B cell (primary cell): ENCODE measurements at regions not wholly inside any gene's neighbourhood (a gene's known extent, or its start where the extent isn't known, plus 50 kb on each side); places are given as distances from the start of the nearest gene placed in this dataset.

Experiments
- ATAC-seq: fragments of 200-7000 bp; cut with Tn5 transposase; one replicate; pipeline ENCODE4 v1.10.0; 2021; ENCODE audit warnings: low read depth, mild to moderate bottlenecking, moderate number of reproducible peaks, moderate library complexity
- CTCF ChIA-PET: fragments of 350-600 bp; sonication (Branson Sonifier 250); formaldehyde crosslinking; loops from one replicate; lab custom pipeline; 2021; ENCODE audit warnings: antibody characterized with exemption, inconsistent platforms; lab: Charles Lee
- POLR2A ChIA-PET: fragments of 350-600 bp; sonication (Branson Sonifier 250); formaldehyde crosslinking; loops from one replicate; lab custom pipeline; 2021; ENCODE audit warnings: antibody characterized with exemption; lab: Charles Lee
- DNase-seq: peaks from one replicate; pipeline ENCODE4 v3.0.0; 2013
- H2AFZ ChIP-seq: 2 replicates; pipeline ENCODE4 v1.6.1; 2012; ENCODE audit warnings: mild to moderate bottlenecking, low read depth, low read length; ENCODE audit not compliant: insufficient read depth, poor library complexity, severe bottlenecking
- H3K27ac ChIP-seq, 2 donors: 1 replicate in 1 of 2; 2 replicates in 1 of 2; pipeline ENCODE4 v1.5.1; 2012 to 2013; ENCODE audit warnings: low read length in 2 of 2, mild to moderate bottlenecking in 2 of 2, moderate library complexity in 1 of 2
- H3K27me3 ChIP-seq, 4 experiments: fragments of 200-600 bp in 1 of 4; sonication (generic) in 1 of 4; replicated peaks in 1 of 4; 1 replicate in 2 of 4; 2 replicates in 2 of 4; pipeline versions ENCODE4 v1.6.1 to v1.7.0; 2013 to 2016; ENCODE audit warnings: low read length in 3 of 4, mild to moderate bottlenecking in 2 of 4, mixed read lengths in 1 of 4, moderate library complexity in 1 of 4; ENCODE audit not compliant: insufficient read depth in 4 of 4, control insufficient read depth in 3 of 4; ENCODE audit errors: control extremely low read depth in 1 of 4
- H3K36me3 ChIP-seq, 2 experiments: replicated peaks in 1 of 2; 1 replicate in 1 of 2; 2 replicates in 1 of 2; pipeline versions ENCODE4 v1.6.1 to v1.7.1; 2013; ENCODE audit warnings: low read length in 1 of 2; ENCODE audit not compliant: insufficient read depth in 2 of 2, control insufficient read depth in 1 of 2; ENCODE audit errors: control extremely low read depth in 1 of 2, extremely low read depth in 1 of 2
- H3K4me1 ChIP-seq, 2 donors: fragments of 200-600 bp in 1 of 2; sonication (generic) in 1 of 2; 1 replicate in 1 of 2; 2 replicates in 1 of 2; pipeline versions ENCODE4 v1.5.1 to v1.6.1; 2013 to 2017; ENCODE audit warnings: low read length in 2 of 2; ENCODE audit not compliant: control insufficient read depth in 2 of 2, insufficient read depth in 2 of 2
- H3K4me2 ChIP-seq: replicated peaks from 2 replicates; pipeline ENCODE3; 2012; ENCODE audit warnings: mild to moderate bottlenecking, low read depth, low read length; ENCODE audit not compliant: poor library complexity, severe bottlenecking
- H3K4me3 ChIP-seq, 5 experiments: fragments of 200-600 bp in 1 of 5; sonication (generic) in 1 of 5; 1 replicate in 3 of 5; 2 replicates in 2 of 5; pipeline versions ENCODE4 v1.5.1 to v1.7.0; 2011 to 2016; ENCODE audit warnings: low read length in 4 of 5, mild to moderate bottlenecking in 4 of 5, low read depth in 2 of 5, control low read depth in 1 of 5, moderate library complexity in 1 of 5; ENCODE audit not compliant: insufficient read depth in 1 of 5; ENCODE audit errors: control extremely low read depth in 1 of 5, extremely low read depth in 1 of 5
- H3K79me2 ChIP-seq: fragments of 200-600 bp; sonication (generic); one replicate; pipeline ENCODE4 v1.6.0; 2016; ENCODE audit warnings: low read length; ENCODE audit not compliant: control insufficient read depth, insufficient read depth
- H3K9ac ChIP-seq: fragments of 200-600 bp; sonication (generic); 2 replicates; pipeline ENCODE4 v1.6.1; 2017; ENCODE audit warnings: mild to moderate bottlenecking, low read length, moderate library complexity
- H3K9me3 ChIP-seq, 3 donors: one replicate each; pipeline versions ENCODE4 v1.6.1 to v1.7.1; 2013; ENCODE audit warnings: low read length in 2 of 3; ENCODE audit not compliant: control insufficient read depth in 2 of 3, insufficient read depth in 1 of 3; ENCODE audit errors: control extremely low read depth in 1 of 3
- H4K20me1 ChIP-seq: 2 replicates; pipeline ENCODE4 v1.6.0; 2012; ENCODE audit warnings: mild to moderate bottlenecking, low read length; ENCODE audit not compliant: insufficient read depth, control insufficient read depth, poor library complexity, severe bottlenecking
- H3K27ac Mint-ChIP-seq: one replicate; pipeline ENCODE4 v1.8.0; 2021; ENCODE audit warnings: mixed read lengths
- H3K27me3 Mint-ChIP-seq: one replicate; pipeline ENCODE4 v1.8.0; 2021; ENCODE audit warnings: mixed read lengths
- H3K4me1 Mint-ChIP-seq: one replicate; pipeline ENCODE4 v1.8.0; 2021; ENCODE audit warnings: mixed read lengths
- H3K4me3 Mint-ChIP-seq: one replicate; pipeline ENCODE4 v1.8.0; 2021; ENCODE audit warnings: mixed read lengths
- H3K9me3 Mint-ChIP-seq: one replicate; pipeline ENCODE4 v1.8.0; 2022; ENCODE audit warnings: mixed read lengths; ENCODE audit not compliant: insufficient read depth
- EZH2 ChIP-seq: IDR thresholded peaks from 2 replicates; pipeline ENCODE4 v1.6.1; 2012; ENCODE audit warnings: borderline replicate concordance, low read depth, mild to moderate bottlenecking, moderate library complexity, low read length; ENCODE audit not compliant: insufficient read depth, poor library complexity, severe bottlenecking
- WGBS: methylation state at CpG from one replicate; pipeline ENCODE4 v1.1.5; 2013; ENCODE audit warnings: missing lambda C conversion rate; ENCODE audit not compliant: insufficient coverage; 5-methylcytosine and 5-hydroxymethylcytosine counted together
- intact Hi-C: fragments of 100-400 bp; cut with micrococcal nuclease; formaldehyde crosslinking; loops from one replicate; pipeline ENCODE4 v1.10.0; 2022
- TF ChIP-seq, protein P1 (sequence below): fragments of 200-600 bp; IDR thresholded peaks from one replicate; pipeline ENCODE4 v1.8.0; 2022; ENCODE audit warnings: antibody characterized with exemption, mild to moderate bottlenecking

GRCh38 chr6:104428184-104428583 lies 431.5 kb downstream of the HACE1 start:
- Histone ChIP-seq H3K27ac (no peak overlapping the region), H3K4me1 (no peaks in the 10 kb centered on the region), H3K36me3 (no peaks in the 10 kb centered on the region), H2AFZ (no peak overlapping the region), H3K9me3 (no peaks in the 10 kb centered on the region), H3K27me3 (no peaks in the 10 kb centered on the region), H3K79me2 (no peaks in the 10 kb centered on the region), H3K4me2 (no peak overlapping the region), H3K4me3 (no peak overlapping the region), H4K20me1 (no peaks in the 10 kb centered on the region), H3K9ac (no peak overlapping the region)
- 80% methylated on average over 1 of the region's 1 CpG for WGBS
- Mint-ChIP-seq H3K9me3 (peaks cover 9% of the 10 kb centered on the region), H3K27me3 (no peaks in the 10 kb centered on the region), H3K4me3 (no peak overlapping the region), H3K4me1 (no peaks in the 10 kb centered on the region), H3K27ac (no peak overlapping the region)
- ChIA-PET CTCF (no interaction called here), POLR2A (no interaction called here)
- intact Hi-C loops, result no loop called here
- TF ChIP-seq, protein P1, sequence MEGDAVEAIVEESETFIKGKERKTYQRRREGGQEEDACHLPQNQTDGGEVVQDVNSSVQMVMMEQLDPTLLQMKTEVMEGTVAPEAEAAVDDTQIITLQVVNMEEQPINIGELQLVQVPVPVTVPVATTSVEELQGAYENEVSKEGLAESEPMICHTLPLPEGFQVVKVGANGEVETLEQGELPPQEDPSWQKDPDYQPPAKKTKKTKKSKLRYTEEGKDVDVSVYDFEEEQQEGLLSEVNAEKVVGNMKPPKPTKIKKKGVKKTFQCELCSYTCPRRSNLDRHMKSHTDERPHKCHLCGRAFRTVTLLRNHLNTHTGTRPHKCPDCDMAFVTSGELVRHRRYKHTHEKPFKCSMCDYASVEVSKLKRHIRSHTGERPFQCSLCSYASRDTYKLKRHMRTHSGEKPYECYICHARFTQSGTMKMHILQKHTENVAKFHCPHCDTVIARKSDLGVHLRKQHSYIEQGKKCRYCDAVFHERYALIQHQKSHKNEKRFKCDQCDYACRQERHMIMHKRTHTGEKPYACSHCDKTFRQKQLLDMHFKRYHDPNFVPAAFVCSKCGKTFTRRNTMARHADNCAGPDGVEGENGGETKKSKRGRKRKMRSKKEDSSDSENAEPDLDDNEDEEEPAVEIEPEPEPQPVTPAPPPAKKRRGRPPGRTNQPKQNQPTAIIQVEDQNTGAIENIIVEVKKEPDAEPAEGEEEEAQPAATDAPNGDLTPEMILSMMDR, result no peak
- TF ChIP-seq EZH2, result no peak
- DNase-seq (no peak), ATAC-seq (no peak)

DNA sequence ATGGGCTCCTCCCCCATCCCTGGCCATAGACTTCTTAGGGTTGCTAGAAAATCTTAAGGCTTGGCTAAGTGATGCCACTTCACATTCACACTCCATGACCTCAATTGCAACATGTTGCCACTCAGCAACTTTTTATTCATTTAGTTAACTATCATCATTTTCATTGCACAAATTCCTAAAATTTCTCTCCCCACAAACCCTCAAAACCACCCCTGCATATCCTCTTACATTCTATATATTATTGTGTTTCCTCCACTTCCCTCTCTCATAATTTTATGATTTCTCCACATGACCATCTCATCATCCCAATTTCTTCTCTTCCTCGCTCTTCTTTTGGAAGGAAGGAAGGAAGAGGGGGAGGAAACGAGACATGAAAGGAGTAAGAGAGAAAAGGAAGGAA lies 436.0 kb downstream of the HACE1 start:
- ChIA-PET CTCF (no interaction called here), POLR2A (no interaction called here)
- no CpG with 5 or more reads among the region's 2 CpGs for WGBS
- Mint-ChIP-seq H3K27me3 (no peaks in the 10 kb centered on the region), H3K4me3 (no peak overlapping the region), H3K4me1 (no peaks in the 10 kb centered on the region), H3K27ac (no peak overlapping the region), H3K9me3 (peaks cover 12% of the 10 kb centered on the region)
- Histone ChIP-seq H3K36me3 (no peaks in the 10 kb centered on the region), H3K4me3 (no peak overlapping the region), H4K20me1 (no peaks in the 10 kb centered on the region), H3K79me2 (no peaks in the 10 kb centered on the region), H3K9ac (no peak overlapping the region), H2AFZ (no peak overlapping the region), H3K4me2 (no peak overlapping the region), H3K27ac (no peak overlapping the region), H3K9me3 (peaks cover 0 to 2% (median 0%) of the 10 kb centered on the region in 3 donors), H3K4me1 (no peaks in the 10 kb centered on the region), H3K27me3 (no peaks in the 10 kb centered on the region)
- no peak for TF ChIP-seq EZH2
- TF ChIP-seq, protein P1, result no peak
- ATAC-seq (no peak), DNase-seq (no peak)
- intact Hi-C loops, result no loop called here
